Esophagus muscularis mucosa (tissue), 4 donors: ENCODE measurements at regions not wholly inside any gene's neighbourhood (a gene's known extent, or its start where the extent isn't known, plus 50 kb on each side); places are given as distances from the start of the nearest gene placed in this dataset.

Source experiments
- DNase-seq: peaks from one replicate; pipeline ENCODE4 v3.0.0-alpha.2; 2017; ENCODE audit errors: extremely low spot score
- H3K27ac ChIP-seq, 4 donors: fragments of 200-600 bp; sonication (generic); replicated peaks in 1 of 4; 1 replicate in 3 of 4; 2 replicates in 1 of 4; pipeline ENCODE4 v1.5.1; 2016 to 2019; ENCODE audit warnings: mild to moderate bottlenecking in 1 of 4
- H3K27me3 ChIP-seq, 4 donors: fragments of 200-600 bp; sonication (generic); one replicate each; pipeline versions ENCODE4 v1.5.1 to v1.6.0; 2016 to 2019
- H3K36me3 ChIP-seq, 4 donors: fragments of 200-600 bp; sonication (generic); one replicate each; pipeline ENCODE4 v1.5.1; 2016 to 2019
- H3K4me1 ChIP-seq, 4 donors: fragments of 200-600 bp; sonication (generic); one replicate each; pipeline ENCODE4 v1.5.1; 2016 to 2019
- H3K4me3 ChIP-seq, 4 donors: fragments of 200-600 bp; sonication (generic); 1 replicate in 2 of 4; 2 replicates in 2 of 4; pipeline ENCODE4 v1.5.1; 2016 to 2019; ENCODE audit warnings: mild to moderate bottlenecking in 4 of 4, moderate library complexity in 1 of 4
- H3K9me3 ChIP-seq, 4 donors: fragments of 200-600 bp; sonication (generic); 1 replicate in 3 of 4; 2 replicates in 1 of 4; pipeline ENCODE4 v1.5.1; 2016 to 2019
- CTCF ChIP-seq, 3 experiments: fragments of 200-600 bp in 2 of 3; fragments of 450-650 bp in 1 of 3; sonication (generic) in 2 of 3; IDR thresholded peaks; one replicate each; pipeline ENCODE4 v1.5.1; 2017 to 2019; ENCODE audit warnings: antibody characterized with exemption in 3 of 3, mild to moderate bottlenecking in 2 of 3, moderate library complexity in 1 of 3
- EP300 ChIP-seq: sonication (generic); formaldehyde crosslinking; IDR thresholded peaks from one replicate; pipeline ENCODE4 v1.6.1; 2017; ENCODE audit warnings: antibody characterized with exemption
- POLR2A ChIP-seq: fragments of 450-650 bp; IDR thresholded peaks from one replicate; pipeline ENCODE4 v1.6.1; 2017; ENCODE audit warnings: antibody characterized with exemption, moderate library complexity, mild to moderate bottlenecking, low read depth
- POLR2AphosphoS5 ChIP-seq, 2 donors: sonication (generic); formaldehyde crosslinking; IDR thresholded peaks; one replicate each; pipeline ENCODE4 v1.6.1; 2017; ENCODE audit warnings: antibody characterized with exemption in 2 of 2
- WGBS: methylation state at CpG from one replicate; pipeline ENCODE4 v1.1.5; 2018; 5-methylcytosine and 5-hydroxymethylcytosine counted together
- intact Hi-C: fragments of 100-400 bp; cut with DNase I; formaldehyde crosslinking; loops from one replicate; pipeline ENCODE4 v1.15.1; 2023

DNA sequence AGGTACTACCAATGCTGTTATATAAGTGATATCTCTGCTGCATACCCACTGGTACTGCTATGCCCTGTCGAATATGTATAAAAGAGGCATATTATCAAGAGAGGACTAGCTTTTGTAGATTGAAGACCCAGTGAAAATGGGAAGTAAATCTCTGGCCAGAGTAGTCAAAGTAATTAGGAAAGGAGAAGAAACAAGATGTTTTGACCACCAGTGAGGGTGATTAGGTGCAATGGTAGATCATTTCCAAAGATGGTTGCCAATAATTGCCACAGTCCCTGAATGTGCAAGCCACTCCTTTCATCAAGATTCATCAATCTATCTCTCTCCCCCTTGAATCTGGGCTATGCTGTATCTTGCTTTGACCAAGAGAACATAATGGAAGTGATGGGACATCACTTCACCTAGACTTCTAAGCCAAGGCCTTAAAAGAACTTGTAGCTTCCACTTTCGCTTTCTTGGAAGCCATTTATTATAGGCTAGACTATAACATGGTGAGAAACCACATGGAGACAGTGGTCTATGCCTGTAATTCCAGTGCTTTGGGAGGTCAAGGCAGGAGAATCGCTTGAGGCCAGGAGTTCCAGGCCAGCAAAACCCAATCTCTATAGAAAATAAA lies 52.6 kb upstream of the ST8SIA6 start:
- Histone ChIP-seq H3K36me3 (no peaks in the 10 kb centered on the region), H3K27ac (no peak overlapping the region), H3K27me3 (no peaks in the 10 kb centered on the region), H3K4me3 (no peak overlapping the region), H3K9me3 (no peaks in the 10 kb centered on the region), H3K4me1 (peaks cover 0 to 2% (median under 1%) of the 10 kb centered on the region in 4 donors)
- no peak for DNase-seq
- intact Hi-C loops, result no loop called here
- WGBS, result 92% methylated on average over 3 of the region's 3 CpGs
- TF ChIP-seq EP300 (no peak), POLR2A (no peak)

- no peak for DNase-seq
- TF ChIP-seq CTCF (IDR thresholded peaks at IDR 0.05) (no peak), POLR2AphosphoS5 (IDR thresholded peaks at IDR 0.05) (no peak), EP300 (no peak), POLR2A (no peak)
- no peaks in the 10 kb centered on the region for H3K27me3 ChIP-seq
- WGBS, result 75% methylated on average over 6 of the region's 6 CpGs
- H3K27ac ChIP-seq, result no peak overlapping the region
- no peaks in the 10 kb centered on the region for H3K9me3 ChIP-seq
- no peak overlapping the region for H3K4me3 ChIP-seq
- H3K4me1 ChIP-seq, result no peaks in the 10 kb centered on the region
- intact Hi-C loops, result no loop called here
- no peaks in the 10 kb centered on the region for H3K36me3 ChIP-seq
These were observed 52.0 kb upstream of the ST8SIA6 start for GRCh38 chr10:17506390-17506789.

DNA sequence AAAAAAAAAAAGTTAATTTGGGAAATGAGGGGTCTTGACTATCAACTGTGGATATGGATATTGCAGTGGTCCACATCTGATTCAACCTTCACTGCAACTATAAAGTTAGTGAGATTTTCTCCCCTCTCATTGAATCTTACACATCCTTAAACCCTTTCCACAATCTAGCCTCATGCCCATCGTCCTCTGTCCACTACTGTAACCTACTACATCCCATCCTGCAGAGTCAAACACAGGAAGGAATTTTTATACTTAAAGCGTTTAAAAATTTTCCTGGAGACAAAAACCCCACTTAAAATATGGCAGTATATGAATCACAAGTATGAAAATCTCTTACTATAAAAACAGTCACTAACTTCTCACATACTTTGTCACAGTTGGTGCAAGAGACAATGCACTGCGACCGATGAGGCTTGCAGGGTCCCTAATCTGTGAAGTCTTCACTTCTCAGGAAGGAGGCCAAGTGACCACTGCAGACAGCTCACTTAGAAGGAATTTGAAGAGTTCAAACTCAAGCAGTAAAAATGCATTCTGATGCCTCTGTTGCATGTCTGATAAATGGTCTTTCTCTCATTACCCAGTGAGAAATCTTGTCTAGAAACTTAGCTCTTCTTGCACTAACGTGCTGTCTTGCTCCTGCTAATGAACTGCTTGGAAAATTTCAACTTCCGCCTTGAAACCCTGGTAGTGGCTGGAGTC lies 50.3 kb upstream of the ST8SIA6 start:
- no peaks in the 10 kb centered on the region for H3K36me3 ChIP-seq
- WGBS, result 89% methylated on average over 6 of the region's 6 CpGs
- intact Hi-C loops, result no loop called here
- no peak for DNase-seq
- no peak overlapping the region for H3K4me3 ChIP-seq
- TF ChIP-seq POLR2AphosphoS5 (IDR thresholded peaks at IDR 0.05) (no peak), CTCF (IDR thresholded peaks at IDR 0.05) (no peak), POLR2A (no peak), EP300 (no peak)
- H3K27me3 ChIP-seq, result no peaks in the 10 kb centered on the region
- no peaks in the 10 kb centered on the region for H3K9me3 ChIP-seq
- H3K27ac ChIP-seq, result no peak overlapping the region
- no peaks in the 10 kb centered on the region for H3K4me1 ChIP-seq
